Liver (tissue), 8 donors: ENCODE measurements at regions not wholly inside any gene's neighbourhood (a gene's known extent, or its start where the extent isn't known, plus 50 kb on each side); places are given as distances from the start of the nearest gene placed in this dataset.

Experiments used
- DNase-seq: peaks from one replicate; pipeline ENCODE4 v3.0.0-alpha.2; 2017; ENCODE audit warnings: low spot score
- H3K27ac ChIP-seq, 2 donors: one replicate each; pipeline ENCODE4 v1.7.0; 2013; ENCODE audit warnings: inconsistent platforms in 2 of 2, low read length in 2 of 2, control low read depth in 1 of 2, low read depth in 1 of 2, mild to moderate bottlenecking in 1 of 2
- H3K27me3 ChIP-seq, 4 donors: one replicate each; pipeline versions ENCODE4 v1.6.1 to v1.7.0; 2013; ENCODE audit warnings: low read length in 3 of 4, inconsistent platforms in 1 of 4, mild to moderate bottlenecking in 1 of 4, moderate library complexity in 1 of 4; ENCODE audit not compliant: control insufficient read depth in 4 of 4, insufficient read depth in 4 of 4
- H3K36me3 ChIP-seq, 4 donors: one replicate each; pipeline versions ENCODE4 v1.6.1 to v1.7.0; 2013; ENCODE audit warnings: low read length in 3 of 4, mild to moderate bottlenecking in 3 of 4, low read depth in 1 of 4, moderate library complexity in 1 of 4; ENCODE audit not compliant: control insufficient read depth in 4 of 4, insufficient read depth in 3 of 4
- H3K4me1 ChIP-seq, 4 donors: one replicate each; pipeline versions ENCODE4 v1.6.1 to v1.7.0; 2013; ENCODE audit warnings: low read length in 3 of 4, mild to moderate bottlenecking in 3 of 4, moderate library complexity in 1 of 4; ENCODE audit not compliant: control insufficient read depth in 4 of 4, insufficient read depth in 4 of 4
- H3K4me3 ChIP-seq, 3 donors: one replicate each; pipeline versions ENCODE4 v1.6.1 to v1.7.0; 2013; ENCODE audit warnings: low read length in 3 of 3, control low read depth in 1 of 3, low read depth in 1 of 3, mild to moderate bottlenecking in 1 of 3
- H3K9ac ChIP-seq, 2 donors: one replicate each; pipeline ENCODE4 v1.7.0; 2013; ENCODE audit warnings: low read length in 2 of 2, mild to moderate bottlenecking in 2 of 2, moderate library complexity in 2 of 2, control low read depth in 1 of 2, low read depth in 1 of 2
- H3K9me3 ChIP-seq, 4 donors: one replicate each; pipeline versions ENCODE4 v1.6.1 to v1.7.0; 2013; ENCODE audit warnings: low read length in 3 of 4; ENCODE audit not compliant: control insufficient read depth in 4 of 4
- EGR1 ChIP-seq, 2 donors: IDR thresholded peaks; 2 replicates each; pipeline ENCODE4 v1.6.1; 2016 to 2018; ENCODE audit warnings: antibody characterized with exemption in 2 of 2, low read depth in 2 of 2
- FOXA1 ChIP-seq: IDR thresholded peaks from 2 replicates; pipeline ENCODE4 v1.6.1; 2016; ENCODE audit warnings: antibody characterized with exemption
- GABPA ChIP-seq, 2 donors: IDR thresholded peaks in 1 of 2; conservative IDR thresholded peaks in 1 of 2; 2 replicates each; pipeline ENCODE4 v1.6.1; 2016; ENCODE audit warnings: antibody characterized with exemption in 2 of 2, mild to moderate bottlenecking in 1 of 2, moderate library complexity in 1 of 2
- HNF4A ChIP-seq, 2 donors: conservative IDR thresholded peaks; 2 replicates each; pipeline ENCODE4 v1.6.1; 2016; ENCODE audit warnings: antibody characterized with exemption in 2 of 2, mild to moderate bottlenecking in 2 of 2
- NR2F2 ChIP-seq: IDR thresholded peaks from 2 replicates; pipeline ENCODE4 v1.6.1; 2016; ENCODE audit warnings: antibody characterized with exemption
- SP1 ChIP-seq: IDR thresholded peaks from 2 replicates; pipeline ENCODE4 v1.6.1; 2018; ENCODE audit warnings: antibody characterized with exemption, mild to moderate bottlenecking
- TAF1 ChIP-seq: conservative IDR thresholded peaks from 2 replicates; pipeline ENCODE4 v1.6.1; 2016; ENCODE audit warnings: antibody characterized with exemption, mild to moderate bottlenecking
- YY1 ChIP-seq: IDR thresholded peaks from 2 replicates; pipeline ENCODE4 v1.6.1; 2016; ENCODE audit warnings: antibody characterized with exemption, mild to moderate bottlenecking
- WGBS: extraction: QIAGEN DNeasy Blood & Tissue Kit; methylation state at CpG from one replicate; pipeline ENCODE4 v1.1.7; 2013; 5-methylcytosine and 5-hydroxymethylcytosine counted together
- TF ChIP-seq, protein P1 (sequence below): IDR thresholded peaks from 2 replicates; pipeline ENCODE4 v1.6.1; 2016; ENCODE audit warnings: antibody characterized with exemption
- TF ChIP-seq, protein P2 (sequence below): IDR thresholded peaks from 2 replicates; pipeline ENCODE4 v1.6.1; 2016; ENCODE audit warnings: antibody characterized with exemption
- TF ChIP-seq, protein P3 (sequence below): IDR thresholded peaks from 2 replicates; pipeline ENCODE4 v1.6.1; 2016; ENCODE audit warnings: antibody characterized with exemption
- TF ChIP-seq, protein P4 (sequence below): IDR thresholded peaks from 2 replicates; pipeline ENCODE4 v1.6.1; 2016; ENCODE audit warnings: antibody characterized with exemption, mild to moderate bottlenecking
- TF ChIP-seq, protein P5 (sequence below): fragments of 150-350 bp; IDR thresholded peaks from 2 replicates; pipeline ENCODE4 v1.5.1; 2017; ENCODE audit warnings: improper control_type of control experiment, low read depth, low read length; ENCODE audit not compliant: missing input control
- donor health status: healthy.
- donor health status: healthy.
- donor health status: healthy.
- donor health status: healthy.
- donor health status: healthy.

DNA sequence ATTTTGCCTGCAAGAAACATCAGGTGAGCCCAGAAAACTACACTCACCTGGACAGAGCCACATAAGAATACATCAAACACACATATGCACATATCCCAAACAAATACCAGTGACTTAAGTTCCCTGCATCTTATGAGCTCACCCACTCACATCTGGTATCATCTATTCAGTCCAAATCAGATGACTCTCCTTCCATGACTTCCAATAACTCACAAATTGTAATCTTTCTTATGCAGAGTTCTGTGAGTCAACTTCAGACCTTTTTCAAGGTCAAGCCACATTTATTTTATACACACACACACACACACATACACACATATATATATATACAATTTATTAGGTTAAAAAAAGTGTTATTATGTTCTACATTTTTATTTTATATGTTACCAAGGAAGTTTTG, 1711.9 kb upstream of the CDH9 start:
- TF ChIP-seq, protein P1, sequence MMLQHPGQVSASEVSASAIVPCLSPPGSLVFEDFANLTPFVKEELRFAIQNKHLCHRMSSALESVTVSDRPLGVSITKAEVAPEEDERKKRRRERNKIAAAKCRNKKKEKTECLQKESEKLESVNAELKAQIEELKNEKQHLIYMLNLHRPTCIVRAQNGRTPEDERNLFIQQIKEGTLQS = no peak
- TF ChIP-seq FOXA1 (no peak), YY1 (no peak), SP1 (no peak)
- TF ChIP-seq, protein P2, sequence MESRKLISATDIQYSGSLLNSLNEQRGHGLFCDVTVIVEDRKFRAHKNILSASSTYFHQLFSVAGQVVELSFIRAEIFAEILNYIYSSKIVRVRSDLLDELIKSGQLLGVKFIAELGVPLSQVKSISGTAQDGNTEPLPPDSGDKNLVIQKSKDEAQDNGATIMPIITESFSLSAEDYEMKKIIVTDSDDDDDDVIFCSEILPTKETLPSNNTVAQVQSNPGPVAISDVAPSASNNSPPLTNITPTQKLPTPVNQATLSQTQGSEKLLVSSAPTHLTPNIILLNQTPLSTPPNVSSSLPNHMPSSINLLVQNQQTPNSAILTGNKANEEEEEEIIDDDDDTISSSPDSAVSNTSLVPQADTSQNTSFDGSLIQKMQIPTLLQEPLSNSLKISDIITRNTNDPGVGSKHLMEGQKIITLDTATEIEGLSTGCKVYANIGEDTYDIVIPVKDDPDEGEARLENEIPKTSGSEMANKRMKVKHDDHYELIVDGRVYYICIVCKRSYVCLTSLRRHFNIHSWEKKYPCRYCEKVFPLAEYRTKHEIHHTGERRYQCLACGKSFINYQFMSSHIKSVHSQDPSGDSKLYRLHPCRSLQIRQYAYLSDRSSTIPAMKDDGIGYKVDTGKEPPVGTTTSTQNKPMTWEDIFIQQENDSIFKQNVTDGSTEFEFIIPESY = no peak
- TF ChIP-seq, protein P3, sequence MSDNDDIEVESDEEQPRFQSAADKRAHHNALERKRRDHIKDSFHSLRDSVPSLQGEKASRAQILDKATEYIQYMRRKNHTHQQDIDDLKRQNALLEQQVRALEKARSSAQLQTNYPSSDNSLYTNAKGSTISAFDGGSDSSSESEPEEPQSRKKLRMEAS = no peak
- TF ChIP-seq, protein P4, sequence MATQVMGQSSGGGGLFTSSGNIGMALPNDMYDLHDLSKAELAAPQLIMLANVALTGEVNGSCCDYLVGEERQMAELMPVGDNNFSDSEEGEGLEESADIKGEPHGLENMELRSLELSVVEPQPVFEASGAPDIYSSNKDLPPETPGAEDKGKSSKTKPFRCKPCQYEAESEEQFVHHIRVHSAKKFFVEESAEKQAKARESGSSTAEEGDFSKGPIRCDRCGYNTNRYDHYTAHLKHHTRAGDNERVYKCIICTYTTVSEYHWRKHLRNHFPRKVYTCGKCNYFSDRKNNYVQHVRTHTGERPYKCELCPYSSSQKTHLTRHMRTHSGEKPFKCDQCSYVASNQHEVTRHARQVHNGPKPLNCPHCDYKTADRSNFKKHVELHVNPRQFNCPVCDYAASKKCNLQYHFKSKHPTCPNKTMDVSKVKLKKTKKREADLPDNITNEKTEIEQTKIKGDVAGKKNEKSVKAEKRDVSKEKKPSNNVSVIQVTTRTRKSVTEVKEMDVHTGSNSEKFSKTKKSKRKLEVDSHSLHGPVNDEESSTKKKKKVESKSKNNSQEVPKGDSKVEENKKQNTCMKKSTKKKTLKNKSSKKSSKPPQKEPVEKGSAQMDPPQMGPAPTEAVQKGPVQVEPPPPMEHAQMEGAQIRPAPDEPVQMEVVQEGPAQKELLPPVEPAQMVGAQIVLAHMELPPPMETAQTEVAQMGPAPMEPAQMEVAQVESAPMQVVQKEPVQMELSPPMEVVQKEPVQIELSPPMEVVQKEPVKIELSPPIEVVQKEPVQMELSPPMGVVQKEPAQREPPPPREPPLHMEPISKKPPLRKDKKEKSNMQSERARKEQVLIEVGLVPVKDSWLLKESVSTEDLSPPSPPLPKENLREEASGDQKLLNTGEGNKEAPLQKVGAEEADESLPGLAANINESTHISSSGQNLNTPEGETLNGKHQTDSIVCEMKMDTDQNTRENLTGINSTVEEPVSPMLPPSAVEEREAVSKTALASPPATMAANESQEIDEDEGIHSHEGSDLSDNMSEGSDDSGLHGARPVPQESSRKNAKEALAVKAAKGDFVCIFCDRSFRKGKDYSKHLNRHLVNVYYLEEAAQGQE = no peak
- Histone ChIP-seq H3K4me1 (no peaks in the 10 kb centered on the region), H3K27me3 (no peaks in the 10 kb centered on the region), H3K9ac (no peak overlapping the region), H3K36me3 (no peaks in the 10 kb centered on the region), H3K9me3 (no peaks in the 10 kb centered on the region), H3K4me3 (no peak overlapping the region), H3K27ac (no peak overlapping the region)
- no peak for DNase-seq

DNA sequence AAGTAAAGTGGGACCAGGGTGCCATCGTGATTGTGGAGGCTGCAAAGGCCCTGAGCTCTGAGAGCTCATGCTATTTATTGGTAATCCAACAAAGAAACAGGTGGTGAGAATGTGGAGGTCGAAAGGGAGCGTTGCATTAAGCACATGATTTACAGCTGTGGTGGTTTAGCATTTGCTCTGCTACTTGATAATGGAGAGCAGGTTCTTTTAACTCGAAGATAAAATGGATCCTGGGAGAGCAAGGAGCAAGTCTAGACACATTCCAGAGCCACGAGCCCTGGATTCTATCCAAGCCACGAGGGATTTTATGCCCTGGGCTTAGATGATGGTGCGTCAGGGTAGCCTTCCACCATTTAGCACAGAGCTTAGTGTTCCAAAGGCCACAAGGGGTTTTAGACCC, 1710.1 kb upstream of the CDH9 start:
- H3K27me3 ChIP-seq = no peaks in the 10 kb centered on the region
- H3K9ac ChIP-seq = no peak overlapping the region
- no peaks in the 10 kb centered on the region for H3K36me3 ChIP-seq
- H3K9me3 ChIP-seq = no peaks in the 10 kb centered on the region
- no peaks in the 10 kb centered on the region for H3K4me1 ChIP-seq
- WGBS = 65% methylated on average over 7 of the region's 7 CpGs
- no peak overlapping the region for H3K4me3 ChIP-seq
- H3K27ac ChIP-seq = no peak overlapping the region
- TF ChIP-seq TAF1 (no peak), NR2F2 (no peak), GABPA (IDR thresholded peaks at IDR 0.05 in 1 of 2, conservative IDR thresholded peaks at IDR 0.05 in 1 of 2) (no peak), EGR1 (IDR thresholded peaks at IDR 0.05; ENCODE audit: low read depth in 2 of 2) (no peak), HNF4A (conservative IDR thresholded peaks at IDR 0.05) (no peak)
- TF ChIP-seq, protein P4 = no peak
- TF ChIP-seq, protein P5, sequence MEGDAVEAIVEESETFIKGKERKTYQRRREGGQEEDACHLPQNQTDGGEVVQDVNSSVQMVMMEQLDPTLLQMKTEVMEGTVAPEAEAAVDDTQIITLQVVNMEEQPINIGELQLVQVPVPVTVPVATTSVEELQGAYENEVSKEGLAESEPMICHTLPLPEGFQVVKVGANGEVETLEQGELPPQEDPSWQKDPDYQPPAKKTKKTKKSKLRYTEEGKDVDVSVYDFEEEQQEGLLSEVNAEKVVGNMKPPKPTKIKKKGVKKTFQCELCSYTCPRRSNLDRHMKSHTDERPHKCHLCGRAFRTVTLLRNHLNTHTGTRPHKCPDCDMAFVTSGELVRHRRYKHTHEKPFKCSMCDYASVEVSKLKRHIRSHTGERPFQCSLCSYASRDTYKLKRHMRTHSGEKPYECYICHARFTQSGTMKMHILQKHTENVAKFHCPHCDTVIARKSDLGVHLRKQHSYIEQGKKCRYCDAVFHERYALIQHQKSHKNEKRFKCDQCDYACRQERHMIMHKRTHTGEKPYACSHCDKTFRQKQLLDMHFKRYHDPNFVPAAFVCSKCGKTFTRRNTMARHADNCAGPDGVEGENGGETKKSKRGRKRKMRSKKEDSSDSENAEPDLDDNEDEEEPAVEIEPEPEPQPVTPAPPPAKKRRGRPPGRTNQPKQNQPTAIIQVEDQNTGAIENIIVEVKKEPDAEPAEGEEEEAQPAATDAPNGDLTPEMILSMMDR = no peak
- TF ChIP-seq, protein P2 = no peak
- no peak for DNase-seq
